A673 (cell line): ENCODE measurements at regions not wholly inside any gene's neighbourhood (a gene's known extent, or its start where the extent isn't known, plus 50 kb on each side); places are given as distances from the start of the nearest gene placed in this dataset.

Source experiments
- EZH2 ChIP-seq: fragments of 200-600 bp; sonication (generic); IDR thresholded peaks from 2 replicates; pipeline ENCODE4 v1.6.1; 2017; ENCODE audit warnings: borderline replicate concordance, low read depth, mild to moderate bottlenecking, mixed read lengths, antibody characterized with exemption, low read length; ENCODE audit not compliant: poor library complexity, severe bottlenecking
- TF ChIP-seq, protein P1 (sequence below): fragments of 300-800, 200-600 bp; sonication (generic); conservative IDR thresholded peaks from 2 replicates; pipeline ENCODE4 v1.5.1; 2017; ENCODE audit warnings: low read depth, mild to moderate bottlenecking, antibody characterized with exemption, low read length, moderate library complexity, mixed read lengths

DNA sequence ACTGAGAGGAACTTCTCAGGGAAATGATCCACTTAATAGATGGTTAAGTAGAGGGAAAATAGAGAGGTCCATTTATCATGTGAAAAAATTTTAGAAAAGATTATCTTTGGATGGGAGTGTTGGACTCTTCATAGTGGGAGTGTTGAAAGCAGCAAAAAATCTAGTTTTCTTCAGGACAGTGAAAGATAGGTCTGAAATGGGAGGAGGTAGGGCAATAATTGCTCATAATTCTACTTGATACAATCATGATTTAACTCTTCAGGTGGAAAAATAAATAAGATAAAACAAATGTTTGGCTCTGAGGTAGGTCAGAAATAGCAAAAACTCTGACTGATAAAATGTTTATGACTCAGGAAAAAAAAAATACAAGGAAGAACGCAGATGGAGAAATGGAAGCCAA, 144.1 kb upstream of the DPH6 start:
- TF ChIP-seq, protein P1, sequence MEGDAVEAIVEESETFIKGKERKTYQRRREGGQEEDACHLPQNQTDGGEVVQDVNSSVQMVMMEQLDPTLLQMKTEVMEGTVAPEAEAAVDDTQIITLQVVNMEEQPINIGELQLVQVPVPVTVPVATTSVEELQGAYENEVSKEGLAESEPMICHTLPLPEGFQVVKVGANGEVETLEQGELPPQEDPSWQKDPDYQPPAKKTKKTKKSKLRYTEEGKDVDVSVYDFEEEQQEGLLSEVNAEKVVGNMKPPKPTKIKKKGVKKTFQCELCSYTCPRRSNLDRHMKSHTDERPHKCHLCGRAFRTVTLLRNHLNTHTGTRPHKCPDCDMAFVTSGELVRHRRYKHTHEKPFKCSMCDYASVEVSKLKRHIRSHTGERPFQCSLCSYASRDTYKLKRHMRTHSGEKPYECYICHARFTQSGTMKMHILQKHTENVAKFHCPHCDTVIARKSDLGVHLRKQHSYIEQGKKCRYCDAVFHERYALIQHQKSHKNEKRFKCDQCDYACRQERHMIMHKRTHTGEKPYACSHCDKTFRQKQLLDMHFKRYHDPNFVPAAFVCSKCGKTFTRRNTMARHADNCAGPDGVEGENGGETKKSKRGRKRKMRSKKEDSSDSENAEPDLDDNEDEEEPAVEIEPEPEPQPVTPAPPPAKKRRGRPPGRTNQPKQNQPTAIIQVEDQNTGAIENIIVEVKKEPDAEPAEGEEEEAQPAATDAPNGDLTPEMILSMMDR, result no peak
- no peak for TF ChIP-seq EZH2
